Activated T-helper 9 cell treated with anti-CD3 and anti-CD28 coated beads, Interleukin-2, amount 50 U/mL, for 16 hours (primary cell): ENCODE measurements at regions not wholly inside any gene's neighbourhood (a gene's known extent, or its start where the extent isn't known, plus 50 kb on each side); places are given as distances from the start of the nearest gene placed in this dataset.

Experiments used
- DNase-seq: peaks from one replicate; pipeline ENCODE4 v3.0.0-alpha.2; 2020; ENCODE audit warnings: low read depth

DNA sequence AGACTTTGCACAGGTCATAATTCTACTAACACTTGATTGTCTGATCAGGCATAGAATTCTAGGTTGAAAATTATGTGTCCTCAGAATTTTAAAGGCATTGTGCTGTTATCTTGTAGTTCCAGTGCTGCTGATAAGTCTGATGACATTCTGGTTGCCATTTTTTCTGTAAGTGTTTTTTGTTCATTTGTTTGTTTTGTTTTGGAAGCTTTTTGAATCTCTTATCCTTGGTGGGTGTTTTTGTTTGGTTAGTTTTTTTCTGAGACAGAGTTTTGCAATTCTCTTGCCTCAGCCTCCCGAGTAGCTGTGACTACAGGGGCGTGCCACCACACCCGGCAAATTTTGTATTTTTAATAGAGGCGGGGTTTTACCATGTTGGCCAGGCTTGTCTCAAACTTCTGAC lies 178.9 kb downstream of the CCDC71L start:
- DNase-seq = no peak

DNA sequence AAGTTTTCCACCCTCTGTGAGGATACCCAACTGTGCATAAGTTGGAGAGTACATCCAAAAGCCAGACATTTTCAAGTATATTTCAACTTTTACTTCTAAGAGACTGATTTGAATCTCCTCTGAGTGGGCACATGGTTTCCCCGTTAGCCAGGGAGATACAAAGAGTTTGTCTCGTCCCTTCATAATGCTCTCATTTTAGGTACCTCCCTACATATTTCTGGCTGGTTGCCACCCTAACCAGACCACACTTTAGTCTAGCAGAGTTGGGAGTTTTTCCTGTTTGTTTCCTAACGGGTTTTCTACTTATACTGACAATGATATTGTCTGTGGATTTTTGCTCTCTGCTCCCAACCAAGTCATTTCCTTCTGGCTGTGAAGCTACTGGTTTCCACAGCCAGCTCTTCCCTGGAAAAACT lies 180.3 kb downstream of the CCDC71L start:
- DNase-seq = no peak

DNA sequence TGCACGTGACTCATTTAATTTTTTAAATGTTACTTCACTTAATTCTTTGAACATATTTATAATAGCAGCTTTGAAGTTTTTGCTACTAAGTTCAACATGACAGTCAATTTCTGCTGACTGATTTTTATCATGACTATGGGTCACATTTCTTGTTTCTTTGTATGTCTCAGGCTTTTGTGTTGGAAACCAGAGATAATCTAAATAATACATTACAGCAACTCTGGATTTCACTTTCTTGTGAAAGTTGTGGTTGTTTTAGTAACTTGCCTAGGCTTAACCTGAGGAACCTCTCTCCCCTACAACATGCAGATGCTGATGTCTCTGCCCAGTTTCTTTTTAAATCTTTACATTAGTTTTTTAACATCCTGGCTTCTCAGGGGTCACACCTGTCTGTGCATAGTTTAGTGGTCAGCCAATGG lies 180.8 kb downstream of the CCDC71L start:
- DNase-seq = no peak

GRCh38 chr7:106476751-106477150 lies 184.2 kb downstream of the CCDC71L start:
- no peak for DNase-seq

GRCh38 chr7:106472741-106473140 lies 188.0 kb upstream of the NAMPT start:
- no peak for DNase-seq

- DNase-seq = no peak
Measured at GRCh38 chr7:106471686-106472440, 187.1 kb upstream of the NAMPT start.

GRCh38 chr7:106471021-106471420 lies 186.2 kb upstream of the NAMPT start:
- DNase-seq = no peak

DNA sequence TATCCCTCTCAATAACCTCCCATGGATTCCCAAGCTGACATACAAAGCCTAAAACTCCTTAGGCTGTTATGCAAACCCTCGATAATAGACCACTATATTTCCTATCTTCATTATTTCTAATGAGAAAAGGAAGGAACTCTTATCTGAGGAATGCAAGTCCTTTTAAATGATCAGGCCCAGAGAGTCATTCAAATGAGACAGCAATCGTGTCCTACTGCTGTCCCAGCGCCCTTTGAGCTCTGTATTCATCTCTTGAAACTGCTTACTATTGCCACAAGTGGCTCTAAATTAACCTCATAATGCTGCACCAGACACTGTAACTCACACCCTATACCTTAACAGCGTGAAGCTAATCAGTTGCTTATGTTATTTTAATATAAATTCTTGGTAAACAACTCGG lies 182.1 kb upstream of the NAMPT start:
- no peak for DNase-seq

- no peak for DNase-seq
Measured at GRCh38 chr7:106465704-106466468, 181.1 kb upstream of the NAMPT start.

DNA sequence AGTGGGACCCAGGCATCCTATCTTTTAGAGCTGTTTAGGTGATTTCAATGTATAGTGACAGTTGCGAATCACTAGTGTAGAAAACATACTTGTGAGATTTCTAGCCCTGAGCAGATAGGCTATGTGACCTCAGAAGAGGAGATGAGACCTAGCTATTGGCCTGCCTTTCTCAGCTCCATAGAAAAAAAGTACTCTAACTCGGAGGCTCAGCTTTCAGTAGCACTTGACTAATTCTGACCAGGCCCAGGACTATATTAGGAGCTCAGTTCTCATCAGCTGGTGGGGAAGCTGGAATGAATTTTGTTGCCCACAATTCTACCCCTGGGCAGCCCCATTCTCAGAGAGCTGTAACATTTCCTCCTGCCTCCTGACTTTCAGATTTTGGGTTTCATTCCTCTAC lies 179.9 kb upstream of the NAMPT start:
- DNase-seq = no peak

- no peak for DNase-seq
Measured at GRCh38 chr7:106463851-106464611, 179.2 kb upstream of the NAMPT start.

GRCh38 chr7:106462914-106463482 lies 178.2 kb upstream of the NAMPT start:
- DNase-seq = no peak

- no peak for DNase-seq
Measured at GRCh38 chr7:106462365-106462859, 177.6 kb upstream of the NAMPT start.

GRCh38 chr7:106460792-106461254 lies 176.0 kb upstream of the NAMPT start:
- no peak for DNase-seq

GRCh38 chr7:106459397-106460072 lies 174.8 kb upstream of the NAMPT start:
- DNase-seq = no peak

DNA sequence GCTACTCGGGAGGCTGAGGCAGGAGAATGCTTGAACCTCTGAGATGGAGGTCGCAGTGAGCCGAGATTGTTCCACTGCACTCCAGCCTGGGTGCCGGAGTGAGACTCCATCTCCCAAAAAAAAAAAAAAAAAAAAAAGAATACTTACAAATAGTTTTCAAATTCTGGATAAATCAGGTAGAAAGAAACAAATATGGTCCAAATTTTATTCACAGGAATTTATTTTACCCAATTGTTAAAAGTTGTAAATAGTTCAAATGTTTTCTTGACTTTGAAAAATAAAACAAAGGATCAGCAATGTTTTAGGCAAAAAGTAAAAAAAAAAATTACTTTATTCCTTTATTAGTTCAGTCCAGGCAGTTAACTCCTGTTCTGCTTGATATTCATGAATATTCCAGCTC lies 172.9 kb upstream of the NAMPT start:
- DNase-seq = no peak

- DNase-seq = no peak
Measured at GRCh38 chr7:106456329-106456728, 171.5 kb upstream of the NAMPT start.

DNA sequence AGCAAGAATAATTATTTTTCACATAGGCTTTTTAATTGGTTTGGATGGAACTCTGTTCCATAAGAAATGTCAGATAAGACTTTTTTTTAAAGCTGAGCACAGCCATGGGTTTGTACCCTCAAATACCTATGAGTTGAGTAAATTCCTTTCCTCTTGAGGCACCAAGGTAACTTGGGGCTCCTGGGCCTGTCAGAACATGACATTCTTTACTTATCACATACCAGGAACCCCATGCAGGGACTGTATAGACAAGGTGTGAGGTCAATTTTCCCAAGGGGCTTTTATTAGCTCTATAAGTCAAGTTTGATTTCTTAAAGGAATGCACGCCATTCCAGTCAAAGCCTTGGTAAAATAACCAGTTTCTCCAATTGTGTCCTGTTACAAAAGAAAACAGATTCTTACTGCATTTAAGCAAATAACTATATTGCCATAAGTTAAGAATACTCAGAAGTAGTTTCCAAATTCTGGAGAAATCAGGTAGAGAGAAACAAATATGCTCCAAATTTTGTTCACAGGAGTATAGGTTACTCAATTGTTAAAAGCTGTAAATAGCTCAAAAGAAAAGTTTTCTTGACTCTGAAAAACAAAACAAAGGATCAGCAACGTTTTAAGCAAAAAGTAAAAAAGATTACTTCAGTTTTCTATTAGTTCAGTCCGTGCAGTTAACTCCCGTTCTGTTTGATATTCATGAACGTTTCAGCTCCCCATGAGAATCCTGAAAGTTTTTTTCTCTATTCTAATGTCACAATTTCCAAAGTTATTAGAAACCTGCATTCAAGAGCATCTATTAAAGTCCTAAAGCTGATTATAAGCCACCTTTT lies 167.5 kb upstream of the NAMPT start:
- DNase-seq = no peak

- DNase-seq = no peak
Measured at GRCh38 chr7:106451171-106451570, 166.4 kb upstream of the NAMPT start.

DNA sequence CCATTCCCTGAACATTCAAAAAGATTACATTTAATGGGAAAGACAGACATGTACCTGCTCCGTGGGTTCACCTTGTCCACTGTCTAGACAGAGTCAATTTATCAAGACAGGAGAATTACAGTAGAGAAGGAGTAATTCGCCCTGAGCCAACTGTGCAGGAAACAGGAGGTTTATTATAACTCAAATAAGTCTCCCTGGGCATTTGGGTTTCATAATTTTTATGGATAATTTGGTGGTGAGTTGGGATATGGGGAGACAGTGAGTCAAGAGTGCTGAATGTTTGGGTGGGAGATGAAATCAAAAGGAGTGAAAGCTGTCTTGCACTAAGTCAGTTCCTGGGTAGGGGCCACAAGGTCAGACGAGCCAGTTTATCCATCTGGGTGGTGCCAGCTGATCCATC lies 165.9 kb upstream of the NAMPT start:
- DNase-seq = no peak
